GM12878 (cell line): ENCODE measurements at regions not wholly inside any gene's neighbourhood (a gene's known extent, or its start where the extent isn't known, plus 50 kb on each side); places are given as distances from the start of the nearest gene placed in this dataset.

Experiments
- ATAC-seq: fragments of 200-7000 bp; cut with Tn5 transposase; 3 replicates; pipeline ENCODE4 v1.9.1; 2020; ENCODE audit warnings: mild to moderate bottlenecking, moderate library complexity
- BruUV-seq: library from RNA; stranded (reverse); fragments of 400-500 nt; replicated peaks from 2 replicates; lab custom pipeline; 2021; lab: Mats Ljungman, UMichigan
- CTCF ChIA-PET: fragments of 300-600 bp; sonication (Branson Sonifier 250); formaldehyde crosslinking; extraction: SDS; loops from one replicate; lab custom pipeline; 2021; ENCODE audit warnings: inconsistent platforms; lab: Yijun Ruan, JAX
- POLR2A ChIA-PET: fragments of 350-600 bp; formaldehyde crosslinking; extraction: SDS; loops from one replicate; lab custom pipeline; 2021; ENCODE audit warnings: inconsistent platforms; lab: Charles Lee
- RAD21 ChIA-PET: fragments of 300-600 bp; sonication (Branson Sonifier 250); formaldehyde crosslinking; loops from one replicate; lab custom pipeline; 2023; ENCODE audit warnings: antibody characterized with exemption; ENCODE audit not compliant: unreplicated experiment; lab: Charles Lee
- SMC1A ChIA-PET: fragments of 300-600 bp; sonication (Branson Sonifier 250); formaldehyde crosslinking; loops from one replicate; lab custom pipeline; 2023; ENCODE audit not compliant: unreplicated experiment, uncharacterized antibody; lab: Charles Lee
- DNase-seq: peaks from one replicate; pipeline ENCODE4 v3.0.0-alpha.2; 2011; ENCODE audit warnings: low read depth, low spot score
- FAIRE-seq: peaks from 3 replicates; lab custom pipeline; 2011; peaks lifted over from hg19 to GRCh38; lab: Jason Lieb, UNC
- H2AFZ ChIP-seq: 2 replicates; pipeline ENCODE4 v1.6.0; 2011; ENCODE audit warnings: low read depth, low read length, control low read depth; ENCODE audit not compliant: control insufficient read depth
- H3K27ac ChIP-seq: 2 replicates; pipeline ENCODE4 v1.5.1; 2011; ENCODE audit warnings: control low read depth; ENCODE audit not compliant: control insufficient read depth, insufficient read depth
- H3K27me3 ChIP-seq, 2 experiments: replicated peaks in 1 of 2; 2 replicates each; pipeline versions ENCODE4 v1.6.0 to v1.6.1; 2011; ENCODE audit warnings: low read length in 1 of 2; ENCODE audit not compliant: control insufficient read depth in 2 of 2, insufficient read depth in 2 of 2
- H3K36me3 ChIP-seq, 2 experiments: 2 replicates each; pipeline ENCODE4 v1.5.1; 2011; ENCODE audit warnings: low read length in 1 of 2; ENCODE audit not compliant: control insufficient read depth in 2 of 2, insufficient read depth in 2 of 2
- H3K4me1 ChIP-seq: 2 replicates; pipeline ENCODE4 v1.6.1; 2011; ENCODE audit warnings: mild to moderate bottlenecking, low read length, moderate library complexity, mixed read lengths; ENCODE audit not compliant: control insufficient read depth, insufficient read depth
- H3K4me2 ChIP-seq: 2 replicates; pipeline ENCODE4 v1.6.0; 2011; ENCODE audit warnings: control low read depth; ENCODE audit not compliant: control insufficient read depth, insufficient read depth
- H3K4me3 ChIP-seq: fragments of 200-600 bp; sonication (generic); 2 replicates; pipeline ENCODE4 v1.5.1; 2016
- H3K79me2 ChIP-seq: 2 replicates; pipeline ENCODE4 v1.6.0; 2011; ENCODE audit warnings: low read length; ENCODE audit not compliant: control insufficient read depth, insufficient read depth
- H3K9ac ChIP-seq: 2 replicates; pipeline ENCODE4 v1.8.0; 2011; ENCODE audit warnings: low read length, control low read depth, mixed read lengths; ENCODE audit not compliant: control insufficient read depth, insufficient read depth
- H3K9me3 ChIP-seq: replicated peaks from 3 replicates; pipeline ENCODE4 v1.5.1; 2011; ENCODE audit warnings: mild to moderate bottlenecking, low read length; ENCODE audit not compliant: control insufficient read depth, insufficient read depth
- H4K20me1 ChIP-seq: 2 replicates; pipeline ENCODE4 v1.6.0; 2011; ENCODE audit not compliant: control insufficient read depth, insufficient read depth
- CBX5 ChIP-seq: sonication (generic); IDR thresholded peaks from 2 replicates; pipeline ENCODE4 v1.6.1; 2016; ENCODE audit warnings: low read depth, moderate library complexity, mild to moderate bottlenecking, inconsistent platforms
- CEBPZ ChIP-seq: fragments of 150-350 bp; IDR thresholded peaks from 2 replicates; pipeline ENCODE4 v1.6.1; 2016; ENCODE audit warnings: low read depth, low read length
- EZH2 ChIP-seq: IDR thresholded peaks from 2 replicates; pipeline ENCODE4 v1.6.1; 2012; ENCODE audit warnings: low read depth, mild to moderate bottlenecking, control low read depth, inconsistent platforms, low read length, borderline replicate concordance; ENCODE audit not compliant: control insufficient read depth
- HDGF ChIP-seq: fragments of 450-650 bp; IDR thresholded peaks from 2 replicates; pipeline ENCODE4 v1.6.1; 2016; ENCODE audit warnings: antibody characterized with exemption
- JUNB ChIP-seq: IDR thresholded peaks from 2 replicates; pipeline ENCODE4 v1.6.1; 2016; ENCODE audit warnings: antibody characterized with exemption, mild to moderate bottlenecking
- MEF2B ChIP-seq: fragments of 450-650 bp; IDR thresholded peaks from 2 replicates; pipeline ENCODE4 v1.6.1; 2018; ENCODE audit warnings: mild to moderate bottlenecking, moderate library complexity; ENCODE audit not compliant: partially characterized antibody, poor library complexity, severe bottlenecking
- POLR2AphosphoS5 ChIP-seq: IDR thresholded peaks from 2 replicates; pipeline ENCODE4 v1.6.1; 2011; ENCODE audit warnings: mild to moderate bottlenecking, low read length, inconsistent platforms
- RCOR1 ChIP-seq: conservative IDR thresholded peaks from 2 replicates; pipeline ENCODE4 v1.6.1; 2012; ENCODE audit warnings: low read depth, low read length, improper control_type of control experiment
- YBX1 ChIP-seq: fragments of 450-650 bp; IDR thresholded peaks from 2 replicates; pipeline ENCODE4 v1.6.1; 2016; ENCODE audit warnings: antibody characterized with exemption
- ZNF217 ChIP-seq: fragments of 450-650 bp; IDR thresholded peaks from 2 replicates; pipeline ENCODE4 v1.6.1; 2017; ENCODE audit warnings: antibody characterized with exemption, mild to moderate bottlenecking
- WGBS: methylation state at CpG from one replicate; pipeline ENCODE4 v1.1.6; 2016; ENCODE audit warnings: low lambda C conversion rate; ENCODE audit not compliant: insufficient replicate concordance, insufficient coverage; ENCODE audit errors: missing lambda C conversion rate; 5-methylcytosine and 5-hydroxymethylcytosine counted together
- in situ Hi-C: fragments of 300-500 bp; cut with MboI; formaldehyde crosslinking; loops from 9 replicates; pipeline ENCODE4 v1.14.3; 2018; ENCODE audit warnings: mixed read lengths
- intact Hi-C: fragments of 100-400 bp; cut with micrococcal nuclease; formaldehyde crosslinking; loops from one replicate; pipeline ENCODE4 v1.14.2; 2022; ENCODE audit not compliant: unreplicated experiment
- TF ChIP-seq, protein P1 (sequence below): IDR thresholded peaks from 2 replicates; pipeline ENCODE4 v1.6.1; 2012; ENCODE audit warnings: mild to moderate bottlenecking, low read depth, low read length
- TF ChIP-seq, protein P2 (sequence below): IDR thresholded peaks from 2 replicates; pipeline ENCODE4 v1.6.1; 2011; ENCODE audit warnings: borderline replicate concordance, low read depth, mild to moderate bottlenecking, moderate library complexity, mixed read lengths, low read length; ENCODE audit not compliant: insufficient read depth; ENCODE audit errors: extremely low read length
- TF ChIP-seq, protein P3 (sequence below): fragments of 450-650 bp; IDR thresholded peaks from 2 replicates; pipeline ENCODE4 v1.6.1; 2017; ENCODE audit warnings: mild to moderate bottlenecking, moderate library complexity

- Histone ChIP-seq H3K4me1 (no peaks in the 10 kb centered on the region), H3K27me3 (peaks cover 0 to 1% of the 10 kb centered on the region in 2 experiments; a peak in 3 of 4 replicates), H3K4me2 (no peak overlapping the region), H3K36me3 (no peaks in the 10 kb centered on the region), H3K4me3 (no peak overlapping the region), H2AFZ (no peak overlapping the region), H3K27ac (no peak overlapping the region), H3K9me3 (no peaks in the 10 kb centered on the region), H4K20me1 (no peaks in the 10 kb centered on the region), H3K9ac (no peak overlapping the region), H3K79me2 (no peaks in the 10 kb centered on the region)
- FAIRE-seq, result no peak
- ATAC-seq, result no peak
- in situ Hi-C loops (no loop called here), intact Hi-C loops (no loop called here)
- 19% methylated on average over 2 of the region's 2 CpGs for WGBS
- ChIA-PET SMC1A (no interaction called here), CTCF (interaction anchor here (0.5 kb wide), 1 partner anchor 1442 kb away, joined by 4 read pairs; no protein-coding TSS in a partner anchor), POLR2A (no interaction called here), RAD21 (no interaction called here)
- no TSS peak for BruUV-seq
- no peak for DNase-seq
- TF ChIP-seq HDGF (no peak), MEF2B (no peak), CEBPZ (no peak), RCOR1 (no peak), JUNB (no peak), YBX1 (no peak), POLR2AphosphoS5 (no peak), ZNF217 (no peak), EZH2 (no peak), CBX5 (no peak)
- TF ChIP-seq, protein P1, sequence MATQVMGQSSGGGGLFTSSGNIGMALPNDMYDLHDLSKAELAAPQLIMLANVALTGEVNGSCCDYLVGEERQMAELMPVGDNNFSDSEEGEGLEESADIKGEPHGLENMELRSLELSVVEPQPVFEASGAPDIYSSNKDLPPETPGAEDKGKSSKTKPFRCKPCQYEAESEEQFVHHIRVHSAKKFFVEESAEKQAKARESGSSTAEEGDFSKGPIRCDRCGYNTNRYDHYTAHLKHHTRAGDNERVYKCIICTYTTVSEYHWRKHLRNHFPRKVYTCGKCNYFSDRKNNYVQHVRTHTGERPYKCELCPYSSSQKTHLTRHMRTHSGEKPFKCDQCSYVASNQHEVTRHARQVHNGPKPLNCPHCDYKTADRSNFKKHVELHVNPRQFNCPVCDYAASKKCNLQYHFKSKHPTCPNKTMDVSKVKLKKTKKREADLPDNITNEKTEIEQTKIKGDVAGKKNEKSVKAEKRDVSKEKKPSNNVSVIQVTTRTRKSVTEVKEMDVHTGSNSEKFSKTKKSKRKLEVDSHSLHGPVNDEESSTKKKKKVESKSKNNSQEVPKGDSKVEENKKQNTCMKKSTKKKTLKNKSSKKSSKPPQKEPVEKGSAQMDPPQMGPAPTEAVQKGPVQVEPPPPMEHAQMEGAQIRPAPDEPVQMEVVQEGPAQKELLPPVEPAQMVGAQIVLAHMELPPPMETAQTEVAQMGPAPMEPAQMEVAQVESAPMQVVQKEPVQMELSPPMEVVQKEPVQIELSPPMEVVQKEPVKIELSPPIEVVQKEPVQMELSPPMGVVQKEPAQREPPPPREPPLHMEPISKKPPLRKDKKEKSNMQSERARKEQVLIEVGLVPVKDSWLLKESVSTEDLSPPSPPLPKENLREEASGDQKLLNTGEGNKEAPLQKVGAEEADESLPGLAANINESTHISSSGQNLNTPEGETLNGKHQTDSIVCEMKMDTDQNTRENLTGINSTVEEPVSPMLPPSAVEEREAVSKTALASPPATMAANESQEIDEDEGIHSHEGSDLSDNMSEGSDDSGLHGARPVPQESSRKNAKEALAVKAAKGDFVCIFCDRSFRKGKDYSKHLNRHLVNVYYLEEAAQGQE, result no peak
- TF ChIP-seq, protein P2, sequence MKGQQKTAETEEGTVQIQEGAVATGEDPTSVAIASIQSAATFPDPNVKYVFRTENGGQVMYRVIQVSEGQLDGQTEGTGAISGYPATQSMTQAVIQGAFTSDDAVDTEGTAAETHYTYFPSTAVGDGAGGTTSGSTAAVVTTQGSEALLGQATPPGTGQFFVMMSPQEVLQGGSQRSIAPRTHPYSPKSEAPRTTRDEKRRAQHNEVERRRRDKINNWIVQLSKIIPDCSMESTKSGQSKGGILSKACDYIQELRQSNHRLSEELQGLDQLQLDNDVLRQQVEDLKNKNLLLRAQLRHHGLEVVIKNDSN, result no peak
- TF ChIP-seq, protein P3, sequence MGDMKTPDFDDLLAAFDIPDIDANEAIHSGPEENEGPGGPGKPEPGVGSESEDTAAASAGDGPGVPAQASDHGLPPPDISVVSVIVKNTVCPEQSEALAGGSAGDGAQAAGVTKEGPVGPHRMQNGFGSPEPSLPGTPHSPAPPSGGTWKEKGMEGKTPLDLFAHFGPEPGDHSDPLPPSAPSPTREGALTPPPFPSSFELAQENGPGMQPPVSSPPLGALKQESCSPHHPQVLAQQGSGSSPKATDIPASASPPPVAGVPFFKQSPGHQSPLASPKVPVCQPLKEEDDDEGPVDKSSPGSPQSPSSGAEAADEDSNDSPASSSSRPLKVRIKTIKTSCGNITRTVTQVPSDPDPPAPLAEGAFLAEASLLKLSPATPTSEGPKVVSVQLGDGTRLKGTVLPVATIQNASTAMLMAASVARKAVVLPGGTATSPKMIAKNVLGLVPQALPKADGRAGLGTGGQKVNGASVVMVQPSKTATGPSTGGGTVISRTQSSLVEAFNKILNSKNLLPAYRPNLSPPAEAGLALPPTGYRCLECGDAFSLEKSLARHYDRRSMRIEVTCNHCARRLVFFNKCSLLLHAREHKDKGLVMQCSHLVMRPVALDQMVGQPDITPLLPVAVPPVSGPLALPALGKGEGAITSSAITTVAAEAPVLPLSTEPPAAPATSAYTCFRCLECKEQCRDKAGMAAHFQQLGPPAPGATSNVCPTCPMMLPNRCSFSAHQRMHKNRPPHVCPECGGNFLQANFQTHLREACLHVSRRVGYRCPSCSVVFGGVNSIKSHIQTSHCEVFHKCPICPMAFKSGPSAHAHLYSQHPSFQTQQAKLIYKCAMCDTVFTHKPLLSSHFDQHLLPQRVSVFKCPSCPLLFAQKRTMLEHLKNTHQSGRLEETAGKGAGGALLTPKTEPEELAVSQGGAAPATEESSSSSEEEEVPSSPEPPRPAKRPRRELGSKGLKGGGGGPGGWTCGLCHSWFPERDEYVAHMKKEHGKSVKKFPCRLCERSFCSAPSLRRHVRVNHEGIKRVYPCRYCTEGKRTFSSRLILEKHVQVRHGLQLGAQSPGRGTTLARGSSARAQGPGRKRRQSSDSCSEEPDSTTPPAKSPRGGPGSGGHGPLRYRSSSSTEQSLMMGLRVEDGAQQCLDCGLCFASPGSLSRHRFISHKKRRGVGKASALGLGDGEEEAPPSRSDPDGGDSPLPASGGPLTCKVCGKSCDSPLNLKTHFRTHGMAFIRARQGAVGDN, result no peak
Measured at GRCh38 chr16:9205661-9206060, 114.2 kb downstream of the HAPSTR1 start.
